Type B pancreatic cell (in vitro differentiated cells): ENCODE measurements at regions not wholly inside any gene's neighbourhood (a gene's known extent, or its start where the extent isn't known, plus 50 kb on each side); places are given as distances from the start of the nearest gene placed in this dataset.
A peak's percentile ranks its signal among the peaks of the same experiment; 100 is the strongest.

ENCODE experiments used
- DNase-seq: peaks from one replicate; pipeline ENCODE4 v3.0.0; 2021; ENCODE audit warnings: mixed read lengths; ENCODE audit not compliant: unreplicated experiment; ENCODE audit errors: extremely low spot score
- H3K27ac Mint-ChIP-seq: 2 replicates; pipeline ENCODE4 v1.8.0; 2021; ENCODE audit warnings: mild to moderate bottlenecking, mixed read lengths
- H3K27me3 Mint-ChIP-seq: 2 replicates; pipeline ENCODE4 v1.8.0; 2021; ENCODE audit warnings: mixed read lengths
- H3K36me3 Mint-ChIP-seq: 2 replicates; pipeline ENCODE4 v1.8.0; 2021; ENCODE audit warnings: mixed read lengths
- H3K4me1 Mint-ChIP-seq: one replicate; pipeline ENCODE4 v1.8.0; 2021; ENCODE audit warnings: mixed read lengths; ENCODE audit not compliant: unreplicated experiment
- H3K4me3 Mint-ChIP-seq: 2 replicates; pipeline ENCODE4 v1.8.0; 2021; ENCODE audit warnings: mild to moderate bottlenecking, mixed read lengths
- H3K9me3 Mint-ChIP-seq: 2 replicates; pipeline ENCODE4 v1.8.0; 2021; ENCODE audit warnings: mixed read lengths
- CTCF ChIP-seq: fragments of 200-600 bp; sonication (generic); conservative IDR thresholded peaks from 2 replicates; pipeline ENCODE4 v1.5.0; 2021; ENCODE audit warnings: antibody characterized with exemption, mild to moderate bottlenecking

GRCh38 chrX:131219271-131219670, 69.8 kb downstream of the IGSF1 start:
- Mint-ChIP-seq H3K4me3 (no peak overlapping the region), H3K27me3 (peaks cover 8% of the 10 kb centered on the region), H3K36me3 (no peaks in the 10 kb centered on the region), H3K27ac (no peak overlapping the region), H3K9me3 (no peaks in the 10 kb centered on the region), H3K4me1 (no peaks in the 10 kb centered on the region)
- no peak for TF ChIP-seq CTCF
- DNase-seq: no peak

- Mint-ChIP-seq H3K4me3 (peak overlapping the region; percentile 12), H3K27ac (no peak overlapping the region), H3K36me3 (no peaks in the 10 kb centered on the region), H3K4me1 (no peaks in the 10 kb centered on the region), H3K27me3 (peaks cover 18% of the 10 kb centered on the region), H3K9me3 (no peaks in the 10 kb centered on the region)
- no peak for DNase-seq
- peak; percentile 27 for TF ChIP-seq CTCF
Measured at GRCh38 chrX:131217989-131218388, 71.1 kb downstream of the IGSF1 start.

- DNase-seq: no peak
- H3K27me3 Mint-ChIP-seq: peaks cover 18% of the 10 kb centered on the region
- no peaks in the 10 kb centered on the region for H3K4me1 Mint-ChIP-seq
- H3K36me3 Mint-ChIP-seq: no peaks in the 10 kb centered on the region
- no peak overlapping the region for H3K27ac Mint-ChIP-seq
- no peaks in the 10 kb centered on the region for H3K9me3 Mint-ChIP-seq
- no peak for TF ChIP-seq CTCF
- H3K4me3 Mint-ChIP-seq: no peak overlapping the region
Measured at GRCh38 chrX:131216828-131217227, 72.3 kb downstream of the IGSF1 start.

- peaks cover 5% of the 10 kb centered on the region for H3K9me3 Mint-ChIP-seq
- DNase-seq: no peak
- H3K36me3 Mint-ChIP-seq: no peaks in the 10 kb centered on the region
- TF ChIP-seq CTCF: no peak
- H3K4me3 Mint-ChIP-seq: no peak overlapping the region
- peaks cover 28% of the 10 kb centered on the region for H3K27me3 Mint-ChIP-seq
- no peak overlapping the region for H3K27ac Mint-ChIP-seq
- H3K4me1 Mint-ChIP-seq: no peaks in the 10 kb centered on the region
Measured at GRCh38 chrX:131213400-131213799, 75.7 kb downstream of the IGSF1 start.

GRCh38 chrX:131202766-131203165, 86.3 kb downstream of the IGSF1 start:
- no peak for DNase-seq
- H3K36me3 Mint-ChIP-seq: no peaks in the 10 kb centered on the region
- no peaks in the 10 kb centered on the region for H3K27me3 Mint-ChIP-seq
- no peak overlapping the region for H3K27ac Mint-ChIP-seq
- no peaks in the 10 kb centered on the region for H3K9me3 Mint-ChIP-seq
- H3K4me1 Mint-ChIP-seq: no peaks in the 10 kb centered on the region
- no peak overlapping the region for H3K4me3 Mint-ChIP-seq
- no peak for TF ChIP-seq CTCF

- TF ChIP-seq CTCF: no peak
Measured at GRCh38 chrX:131201986-131202385, 87.1 kb downstream of the IGSF1 start.

More at GRCh38 chrX:131201986-131202385, 87.1 kb downstream of the IGSF1 start:
- Mint-ChIP-seq H3K36me3 (no peaks in the 10 kb centered on the region), H3K4me3 (no peak overlapping the region), H3K27me3 (no peaks in the 10 kb centered on the region), H3K27ac (no peak overlapping the region), H3K9me3 (no peaks in the 10 kb centered on the region), H3K4me1 (no peaks in the 10 kb centered on the region)
- no peak for DNase-seq
